ENCODE measurements at regions not wholly inside any gene's neighbourhood (a gene's known extent, or its start where the extent isn't known, plus 50 kb on each side); places are given as distances from the start of the nearest gene placed in this dataset.

DNA sequence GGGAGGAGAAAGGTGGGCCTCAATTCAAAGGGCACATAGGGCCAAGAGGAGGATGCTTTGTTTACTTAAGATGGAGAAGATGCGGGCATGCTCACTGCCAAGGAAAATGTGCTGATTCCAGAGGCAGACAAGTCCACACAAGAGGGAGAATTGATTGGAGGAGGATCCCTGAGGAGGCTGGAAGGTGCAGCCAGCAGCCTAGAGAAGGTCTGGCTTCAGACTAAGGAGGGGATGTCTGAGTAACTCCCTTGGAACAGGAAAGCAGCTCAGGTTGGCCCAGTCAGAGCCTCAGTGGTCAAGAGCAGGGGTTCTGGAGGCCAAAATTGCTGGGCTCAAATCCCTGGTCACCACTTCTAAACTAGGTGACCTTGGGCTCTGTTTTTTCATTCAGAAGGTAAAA lies 265.5 kb upstream of the NCKAP5 start:
- no peaks in the 10 kb centered on the region for H3K27me3 ChIP-seq (ENCODE audit: insufficient read depth, low read depth, low read length)
- H3K9me3 ChIP-seq (ENCODE audit: low read length): no peaks in the 10 kb centered on the region
- TF ChIP-seq, protein P1, sequence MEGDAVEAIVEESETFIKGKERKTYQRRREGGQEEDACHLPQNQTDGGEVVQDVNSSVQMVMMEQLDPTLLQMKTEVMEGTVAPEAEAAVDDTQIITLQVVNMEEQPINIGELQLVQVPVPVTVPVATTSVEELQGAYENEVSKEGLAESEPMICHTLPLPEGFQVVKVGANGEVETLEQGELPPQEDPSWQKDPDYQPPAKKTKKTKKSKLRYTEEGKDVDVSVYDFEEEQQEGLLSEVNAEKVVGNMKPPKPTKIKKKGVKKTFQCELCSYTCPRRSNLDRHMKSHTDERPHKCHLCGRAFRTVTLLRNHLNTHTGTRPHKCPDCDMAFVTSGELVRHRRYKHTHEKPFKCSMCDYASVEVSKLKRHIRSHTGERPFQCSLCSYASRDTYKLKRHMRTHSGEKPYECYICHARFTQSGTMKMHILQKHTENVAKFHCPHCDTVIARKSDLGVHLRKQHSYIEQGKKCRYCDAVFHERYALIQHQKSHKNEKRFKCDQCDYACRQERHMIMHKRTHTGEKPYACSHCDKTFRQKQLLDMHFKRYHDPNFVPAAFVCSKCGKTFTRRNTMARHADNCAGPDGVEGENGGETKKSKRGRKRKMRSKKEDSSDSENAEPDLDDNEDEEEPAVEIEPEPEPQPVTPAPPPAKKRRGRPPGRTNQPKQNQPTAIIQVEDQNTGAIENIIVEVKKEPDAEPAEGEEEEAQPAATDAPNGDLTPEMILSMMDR (IDR thresholded peaks at IDR 0.05; ENCODE audit: poor library complexity, severe bottlenecking): no peak
- TF ChIP-seq TAF1 (IDR thresholded peaks at IDR 0.05; ENCODE audit: low read depth): no peak
- TF ChIP-seq, protein P2, sequence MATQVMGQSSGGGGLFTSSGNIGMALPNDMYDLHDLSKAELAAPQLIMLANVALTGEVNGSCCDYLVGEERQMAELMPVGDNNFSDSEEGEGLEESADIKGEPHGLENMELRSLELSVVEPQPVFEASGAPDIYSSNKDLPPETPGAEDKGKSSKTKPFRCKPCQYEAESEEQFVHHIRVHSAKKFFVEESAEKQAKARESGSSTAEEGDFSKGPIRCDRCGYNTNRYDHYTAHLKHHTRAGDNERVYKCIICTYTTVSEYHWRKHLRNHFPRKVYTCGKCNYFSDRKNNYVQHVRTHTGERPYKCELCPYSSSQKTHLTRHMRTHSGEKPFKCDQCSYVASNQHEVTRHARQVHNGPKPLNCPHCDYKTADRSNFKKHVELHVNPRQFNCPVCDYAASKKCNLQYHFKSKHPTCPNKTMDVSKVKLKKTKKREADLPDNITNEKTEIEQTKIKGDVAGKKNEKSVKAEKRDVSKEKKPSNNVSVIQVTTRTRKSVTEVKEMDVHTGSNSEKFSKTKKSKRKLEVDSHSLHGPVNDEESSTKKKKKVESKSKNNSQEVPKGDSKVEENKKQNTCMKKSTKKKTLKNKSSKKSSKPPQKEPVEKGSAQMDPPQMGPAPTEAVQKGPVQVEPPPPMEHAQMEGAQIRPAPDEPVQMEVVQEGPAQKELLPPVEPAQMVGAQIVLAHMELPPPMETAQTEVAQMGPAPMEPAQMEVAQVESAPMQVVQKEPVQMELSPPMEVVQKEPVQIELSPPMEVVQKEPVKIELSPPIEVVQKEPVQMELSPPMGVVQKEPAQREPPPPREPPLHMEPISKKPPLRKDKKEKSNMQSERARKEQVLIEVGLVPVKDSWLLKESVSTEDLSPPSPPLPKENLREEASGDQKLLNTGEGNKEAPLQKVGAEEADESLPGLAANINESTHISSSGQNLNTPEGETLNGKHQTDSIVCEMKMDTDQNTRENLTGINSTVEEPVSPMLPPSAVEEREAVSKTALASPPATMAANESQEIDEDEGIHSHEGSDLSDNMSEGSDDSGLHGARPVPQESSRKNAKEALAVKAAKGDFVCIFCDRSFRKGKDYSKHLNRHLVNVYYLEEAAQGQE (IDR thresholded peaks at IDR 0.05; ENCODE audit: borderline replicate concordance): no peak
- no peak for TF ChIP-seq SMC3 (conservative IDR thresholded peaks at IDR 0.05; ENCODE audit: poor library complexity)
- no peak for TF ChIP-seq POLR2AphosphoS5 (IDR thresholded peaks at IDR 0.05)
- TF ChIP-seq MXI1 (conservative IDR thresholded peaks at IDR 0.05; ENCODE audit: poor library complexity, severe bottlenecking): no peak
- TF ChIP-seq EP300 (conservative IDR thresholded peaks at IDR 0.05; ENCODE audit: poor library complexity, severe bottlenecking): no peak
- TF ChIP-seq RAD21 (conservative IDR thresholded peaks at IDR 0.05): no peak
- TF ChIP-seq EZH2 (IDR thresholded peaks at IDR 0.05; ENCODE audit: borderline replicate concordance, insufficient read depth, low read length, poor library complexity, severe bottlenecking): no peak
- H3K36me3 ChIP-seq (ENCODE audit: insufficient read depth, low read length): no peaks in the 10 kb centered on the region
- H3K4me2 ChIP-seq (ENCODE audit: low read length): no peak overlapping the region
- H3K9me2 ChIP-seq (ENCODE audit: insufficient read depth, low read length): no peaks in the 10 kb centered on the region
- no peak overlapping the region for H3K27ac ChIP-seq (ENCODE audit: low read length)
- no peaks in the 10 kb centered on the region for H3F3A ChIP-seq (ENCODE audit: insufficient read depth, low read length, poor library complexity, severe bottlenecking)
- no peak overlapping the region for H2AFZ ChIP-seq (ENCODE audit: low read depth, low read length)
- no peak overlapping the region for H3K4me3 ChIP-seq (ENCODE audit: low read length)
- H3K9ac ChIP-seq (ENCODE audit: low read length): no peak overlapping the region
- no peaks in the 10 kb centered on the region for H4K20me1 ChIP-seq (ENCODE audit: insufficient read depth)
- H3K79me2 ChIP-seq (replicated peaks; ENCODE audit: insufficient read depth, low read length): no peaks in the 10 kb centered on the region

DNA sequence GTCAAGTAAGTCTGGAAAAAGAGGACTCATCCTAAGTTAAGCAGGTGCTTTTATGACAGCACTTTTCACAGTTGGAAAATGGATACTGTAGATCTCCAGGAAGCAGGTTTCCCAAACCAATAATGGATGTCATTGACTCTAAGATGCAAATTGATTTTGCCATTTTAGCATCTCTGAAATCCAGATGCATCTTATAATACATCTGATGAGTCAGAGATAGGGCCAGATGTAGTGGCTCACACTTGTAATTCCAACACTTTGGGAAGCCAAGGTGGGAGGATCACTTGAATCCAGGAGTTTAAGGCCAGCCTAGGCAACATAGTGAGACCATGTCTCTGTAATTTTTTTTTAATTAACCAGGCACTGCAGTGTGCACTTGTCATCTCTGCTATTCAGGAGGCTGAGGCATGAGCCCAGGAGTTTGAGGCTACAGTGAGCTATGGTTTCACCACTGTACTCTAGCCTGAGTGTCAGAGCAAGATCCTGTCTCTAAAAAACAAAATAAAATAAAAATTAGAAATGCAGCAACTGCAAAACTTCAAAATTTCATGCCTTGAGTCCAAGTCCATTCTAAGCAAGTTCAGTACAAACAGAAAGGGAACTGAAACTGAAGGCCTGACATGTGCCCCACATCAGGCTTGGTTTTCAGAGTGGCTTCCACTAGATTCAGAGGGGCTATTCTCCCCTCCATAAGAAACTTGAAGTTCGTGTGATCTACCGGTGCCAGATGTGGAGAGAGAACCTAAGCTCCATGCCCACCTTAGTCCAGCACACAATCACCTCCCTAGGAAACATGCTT lies 267.8 kb upstream of the NCKAP5 start:
- Histone ChIP-seq H3K9ac (ENCODE audit: low read length) (no peak overlapping the region), H3K79me2 (replicated peaks; ENCODE audit: insufficient read depth, low read length) (no peaks in the 10 kb centered on the region), H2AFZ (ENCODE audit: low read depth, low read length) (no peak overlapping the region), H3K4me2 (ENCODE audit: low read length) (no peak overlapping the region), H3F3A (ENCODE audit: insufficient read depth, low read length, poor library complexity, severe bottlenecking) (no peaks in the 10 kb centered on the region), H3K36me3 (ENCODE audit: insufficient read depth, low read length) (no peaks in the 10 kb centered on the region), H3K27me3 (ENCODE audit: insufficient read depth, low read depth, low read length) (no peaks in the 10 kb centered on the region), H3K9me2 (ENCODE audit: insufficient read depth, low read length) (no peaks in the 10 kb centered on the region), H3K9me3 (ENCODE audit: low read length) (no peaks in the 10 kb centered on the region), H4K20me1 (ENCODE audit: insufficient read depth) (no peaks in the 10 kb centered on the region), H3K4me3 (ENCODE audit: low read length) (no peak overlapping the region), H3K27ac (ENCODE audit: low read length) (no peak overlapping the region)
- TF ChIP-seq EZH2 (IDR thresholded peaks at IDR 0.05; ENCODE audit: borderline replicate concordance, insufficient read depth, low read length, poor library complexity, severe bottlenecking) (no peak), RAD21 (conservative IDR thresholded peaks at IDR 0.05) (no peak), POLR2AphosphoS5 (IDR thresholded peaks at IDR 0.05) (no peak), TAF1 (IDR thresholded peaks at IDR 0.05; ENCODE audit: low read depth) (no peak), EP300 (conservative IDR thresholded peaks at IDR 0.05; ENCODE audit: poor library complexity, severe bottlenecking) (no peak), MXI1 (conservative IDR thresholded peaks at IDR 0.05; ENCODE audit: poor library complexity, severe bottlenecking) (no peak), SMC3 (conservative IDR thresholded peaks at IDR 0.05; ENCODE audit: poor library complexity) (no peak)
- TF ChIP-seq, protein P2 (IDR thresholded peaks at IDR 0.05; ENCODE audit: borderline replicate concordance): no peak
- TF ChIP-seq, protein P1 (IDR thresholded peaks at IDR 0.05; ENCODE audit: poor library complexity, severe bottlenecking): no peak
